ENCODE measurements at regions not wholly inside any gene's neighbourhood (a gene's known extent, or its start where the extent isn't known, plus 50 kb on each side); places are given as distances from the start of the nearest gene placed in this dataset.
"Not testable (repeated sequence)": the region's sequence is repeated elsewhere in the genome, so short reads cannot be mapped to it uniquely, and the experiment has no call there.

DNA sequence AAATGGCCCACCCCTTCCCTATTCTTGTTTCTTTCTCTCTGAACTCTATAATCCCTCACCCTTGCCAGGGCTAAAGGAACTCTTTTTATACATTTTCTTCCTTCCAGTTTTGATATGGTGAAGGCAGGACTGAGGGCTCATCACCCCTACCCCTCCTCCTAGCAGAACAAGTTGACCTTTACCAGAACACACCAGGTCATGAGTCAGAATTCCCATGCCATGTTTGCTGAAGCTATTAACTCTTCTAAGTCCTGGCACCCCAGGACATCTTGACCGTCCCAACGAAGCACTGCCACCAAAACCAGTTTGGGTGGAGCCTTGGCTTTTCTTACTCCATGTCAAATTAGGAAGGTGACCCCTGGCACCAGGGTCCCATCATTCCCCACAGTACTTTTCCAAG, 57.5 kb upstream of the DYNLT3 start:
- no peak overlapping the region for H3K27ac ChIP-seq
- peaks cover 8% of the 10 kb centered on the region for H3K4me1 ChIP-seq (replicated peaks)
- no peak for DNase-seq (ENCODE audit: low read depth in 1 of 2, low spot score in 2 of 2)
- no peaks in the 10 kb centered on the region for H3K27me3 ChIP-seq (replicated peaks)
- H3K4me3 ChIP-seq: no peak overlapping the region
- no peaks in the 10 kb centered on the region for H3K36me3 ChIP-seq
- H3K9me3 ChIP-seq (replicated peaks): no peaks in the 10 kb centered on the region

DNA sequence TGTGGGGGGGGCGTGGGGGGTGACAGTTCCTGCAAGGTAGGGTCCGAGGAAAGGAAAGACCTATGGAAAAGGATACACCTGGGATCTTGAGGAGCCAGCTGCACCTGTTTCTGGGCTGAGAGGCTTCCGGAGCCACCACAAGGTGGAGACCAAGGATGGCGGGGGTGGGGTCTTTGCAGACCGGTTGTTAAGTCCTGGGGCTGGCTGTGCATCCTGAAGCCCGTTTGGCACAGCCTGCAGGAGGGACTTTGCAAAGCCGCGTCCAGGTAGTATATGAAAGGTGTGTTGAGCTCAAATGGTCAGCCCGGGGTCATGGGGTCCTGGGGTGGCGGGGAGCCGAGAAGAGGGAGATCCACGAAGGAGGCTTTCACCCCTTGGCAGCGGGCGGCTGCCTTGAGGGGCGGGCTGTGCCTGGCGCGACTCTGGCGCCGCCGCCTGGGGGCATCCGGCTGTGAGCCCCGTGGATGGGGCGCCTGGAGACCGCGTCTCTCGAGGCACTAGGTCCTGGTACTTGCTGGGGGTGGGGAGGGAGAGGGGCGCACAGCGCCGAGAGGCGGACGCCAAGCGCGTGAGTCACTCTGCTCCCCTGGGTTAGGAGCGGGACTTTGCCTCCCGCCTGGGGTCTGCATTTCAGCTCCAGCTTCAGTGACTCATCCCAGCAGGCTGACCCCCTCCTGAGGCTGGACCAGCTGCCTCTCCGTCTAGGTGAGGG, 58.2 kb upstream of the DYNLT3 start:
- DNase-seq (ENCODE audit: low read depth in 1 of 2, low spot score in 2 of 2): peak; percentile 33 to 59
- Histone ChIP-seq H3K4me3 (peak overlapping the region; percentile 16; the same call in 1 of the 2 replicates), H3K36me3 (no peaks in the 10 kb centered on the region), H3K27ac (no peak overlapping the region), H3K9me3 (replicated peaks) (no peaks in the 10 kb centered on the region), H3K4me1 (replicated peaks) (peaks cover 8% of the 10 kb centered on the region), H3K27me3 (replicated peaks) (no peaks in the 10 kb centered on the region)

DNA sequence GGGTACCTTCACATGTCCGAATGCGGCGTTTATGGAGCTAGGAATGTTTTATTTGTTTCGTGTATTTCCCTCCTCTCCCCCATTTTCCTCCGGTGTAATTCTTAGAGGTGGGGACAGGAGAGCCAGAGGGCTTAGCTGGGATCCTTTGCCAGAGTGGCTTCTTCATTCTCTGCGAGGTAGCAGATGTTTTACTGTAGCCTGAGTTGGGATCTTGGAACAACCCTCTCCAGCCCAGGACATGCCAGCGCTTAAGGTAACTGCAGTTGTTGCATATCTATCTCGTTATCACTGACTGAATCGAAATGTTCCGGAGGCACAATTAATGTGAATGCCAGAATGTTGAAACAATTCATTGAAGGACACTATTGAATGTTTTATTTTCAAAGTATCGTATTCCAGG, 59.0 kb upstream of the DYNLT3 start:
- H3K36me3 ChIP-seq: no peaks in the 10 kb centered on the region
- no peaks in the 10 kb centered on the region for H3K9me3 ChIP-seq (replicated peaks)
- no peak overlapping the region for H3K4me3 ChIP-seq
- peaks cover 8% of the 10 kb centered on the region for H3K4me1 ChIP-seq (replicated peaks)
- H3K27ac ChIP-seq: no peak overlapping the region
- H3K27me3 ChIP-seq (replicated peaks): no peaks in the 10 kb centered on the region
- no peak for DNase-seq (ENCODE audit: low read depth in 1 of 2, low spot score in 2 of 2)

DNA sequence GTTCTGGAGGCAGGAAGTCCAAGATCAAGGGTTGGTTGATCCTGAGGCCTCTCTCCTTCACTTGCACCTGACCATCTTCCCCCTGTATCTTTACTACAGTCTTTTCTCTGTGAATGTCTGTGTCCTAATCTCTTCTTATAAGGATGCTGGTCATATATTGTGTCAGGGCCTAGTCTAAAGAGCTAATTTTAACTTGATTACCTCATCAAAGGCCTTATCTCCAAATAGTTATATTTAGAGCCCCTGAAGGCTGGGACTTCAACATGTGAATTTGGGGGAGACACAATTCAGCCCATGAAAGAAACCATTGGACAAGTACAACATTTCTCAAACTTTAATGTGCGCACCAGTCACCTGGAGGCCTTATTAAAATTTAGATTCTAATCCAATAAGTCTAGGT, 62.8 kb upstream of the DYNLT3 start:
- H3K27me3 ChIP-seq (replicated peaks): no peaks in the 10 kb centered on the region
- H3K27ac ChIP-seq: no peak overlapping the region
- peaks cover 18% of the 10 kb centered on the region for H3K4me1 ChIP-seq (replicated peaks)
- H3K9me3 ChIP-seq (replicated peaks): no peaks in the 10 kb centered on the region
- no peak for DNase-seq (ENCODE audit: low read depth in 1 of 2, low spot score in 2 of 2)
- H3K4me3 ChIP-seq: no peak overlapping the region
- H3K36me3 ChIP-seq: no peaks in the 10 kb centered on the region

DNA sequence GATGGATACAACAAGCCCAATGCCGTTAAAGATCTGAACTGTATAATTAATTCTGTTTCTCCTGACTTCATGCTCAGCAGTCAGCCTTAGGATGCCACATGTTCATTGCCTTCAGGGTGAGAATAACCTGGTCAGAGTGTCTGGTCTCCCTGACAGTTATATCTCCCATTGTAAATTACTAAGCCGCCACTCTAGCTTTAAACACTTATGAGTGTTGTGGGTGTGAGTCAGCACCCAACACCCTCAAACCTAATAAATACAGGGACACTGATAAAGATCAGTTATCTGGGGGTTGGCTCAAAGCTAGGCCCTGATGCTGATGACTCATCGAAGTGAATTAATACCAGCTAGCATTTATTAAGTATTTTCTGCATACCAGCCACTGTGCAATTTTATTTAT, 64.9 kb upstream of the DYNLT3 start:
- H3K27me3 ChIP-seq (replicated peaks): no peaks in the 10 kb centered on the region
- H3K4me1 ChIP-seq (replicated peaks): peaks cover 10% of the 10 kb centered on the region
- no peak overlapping the region for H3K27ac ChIP-seq
- no peaks in the 10 kb centered on the region for H3K36me3 ChIP-seq
- no peaks in the 10 kb centered on the region for H3K9me3 ChIP-seq (replicated peaks)
- H3K4me3 ChIP-seq: no peak overlapping the region
- peak in 1 of 2 experiments; percentile 12 for DNase-seq (ENCODE audit: low read depth in 1 of 2, low spot score in 2 of 2)

DNA sequence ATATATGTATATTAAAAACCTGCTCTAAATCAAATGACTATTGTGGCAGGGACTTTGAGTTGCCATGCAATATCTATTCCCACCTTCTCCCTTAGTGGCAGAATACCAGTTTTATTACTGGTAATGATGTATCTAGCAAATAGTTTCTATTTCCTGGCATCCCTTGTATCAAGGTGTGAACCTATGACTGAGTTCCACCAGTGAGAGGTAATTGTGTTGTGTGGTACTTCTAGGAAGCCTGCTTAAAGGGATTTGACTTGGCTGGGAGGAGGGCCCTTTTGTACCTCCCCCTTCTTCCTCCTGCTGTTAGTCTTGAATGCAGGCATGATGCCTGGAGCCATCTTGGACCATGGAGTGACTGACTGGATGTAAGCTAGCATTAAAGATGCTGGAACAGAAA, 65.4 kb upstream of the DYNLT3 start:
- H3K9me3 ChIP-seq (replicated peaks): no peaks in the 10 kb centered on the region
- peaks cover 10% of the 10 kb centered on the region for H3K4me1 ChIP-seq (replicated peaks)
- DNase-seq (ENCODE audit: low read depth in 1 of 2, low spot score in 2 of 2): no peak
- H3K4me3 ChIP-seq: no peak overlapping the region
- no peaks in the 10 kb centered on the region for H3K27me3 ChIP-seq (replicated peaks)
- H3K27ac ChIP-seq: no peak overlapping the region
- no peaks in the 10 kb centered on the region for H3K36me3 ChIP-seq

DNA sequence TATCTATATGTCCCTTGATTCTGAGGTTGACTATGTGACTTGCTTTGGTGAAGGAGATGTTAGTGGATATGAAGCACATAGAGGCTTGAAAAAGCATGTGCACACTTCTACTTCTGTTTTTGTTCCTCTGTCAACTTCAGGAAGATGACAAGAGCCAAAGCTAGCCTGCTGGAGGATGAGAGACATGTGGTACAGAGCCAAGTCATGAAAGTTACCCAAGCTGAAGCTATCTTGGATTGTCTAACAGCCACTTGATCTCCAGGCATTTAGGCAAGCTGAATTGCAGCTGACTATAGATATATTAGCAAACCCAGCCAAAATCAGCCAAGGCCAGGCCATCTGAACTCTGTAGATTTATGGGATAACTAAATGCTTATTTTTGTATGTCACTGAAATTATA, 70.8 kb upstream of the DYNLT3 start:
- no peak overlapping the region for H3K4me3 ChIP-seq
- no peaks in the 10 kb centered on the region for H3K36me3 ChIP-seq
- H3K9me3 ChIP-seq (replicated peaks): no peaks in the 10 kb centered on the region
- no peaks in the 10 kb centered on the region for H3K27me3 ChIP-seq (replicated peaks)
- H3K27ac ChIP-seq: no peak overlapping the region
- DNase-seq (ENCODE audit: low read depth in 1 of 2, low spot score in 2 of 2): no peak
- H3K4me1 ChIP-seq (replicated peaks): peaks cover 21% of the 10 kb centered on the region

DNA sequence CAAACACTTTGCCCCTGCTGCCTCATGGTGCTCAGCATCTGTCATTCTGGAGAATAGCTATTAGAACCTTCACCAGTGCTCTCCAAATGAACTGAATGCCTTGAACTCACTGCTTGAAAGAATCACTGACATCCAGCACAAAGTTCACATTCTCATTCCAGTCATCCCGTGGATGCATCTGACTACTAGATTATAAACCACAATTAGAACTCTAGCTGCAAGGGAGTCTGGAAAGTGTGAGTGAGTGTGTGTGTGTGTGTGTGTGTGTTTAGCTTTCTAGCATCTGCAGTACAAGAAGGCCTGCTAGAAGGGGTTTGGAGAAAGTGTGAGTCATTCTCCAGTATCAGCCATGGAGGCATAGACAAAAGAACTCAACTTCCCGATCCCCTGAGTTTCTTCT, 71.3 kb upstream of the DYNLT3 start:
- no peak overlapping the region for H3K4me3 ChIP-seq
- peaks cover 21% of the 10 kb centered on the region for H3K4me1 ChIP-seq (replicated peaks)
- H3K9me3 ChIP-seq (replicated peaks): no peaks in the 10 kb centered on the region
- DNase-seq (ENCODE audit: low read depth in 1 of 2, low spot score in 2 of 2): no peak
- no peaks in the 10 kb centered on the region for H3K36me3 ChIP-seq
- no peaks in the 10 kb centered on the region for H3K27me3 ChIP-seq (replicated peaks)
- H3K27ac ChIP-seq: no peak overlapping the region

DNA sequence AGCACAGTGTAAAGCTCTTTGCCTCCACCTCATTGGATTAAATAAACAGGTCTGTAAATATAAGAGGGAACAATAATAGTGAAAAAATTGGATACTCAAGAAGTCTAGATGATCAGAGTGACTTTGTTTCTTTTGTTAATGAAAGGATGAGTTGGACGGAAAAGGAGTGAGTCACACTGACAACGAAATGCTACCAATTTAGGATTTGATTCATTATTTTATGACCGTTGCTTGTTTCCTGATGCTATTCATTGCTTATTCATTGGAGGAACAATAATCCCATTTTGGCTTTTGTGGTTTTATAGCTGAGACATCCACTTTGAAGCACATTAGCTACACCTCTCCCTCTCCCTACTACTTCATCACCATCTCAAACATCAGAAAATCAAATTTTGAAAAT, 74.4 kb upstream of the DYNLT3 start:
- Histone ChIP-seq H3K36me3 (no peaks in the 10 kb centered on the region), H3K27ac (peak overlapping the region; percentile 32), H3K4me1 (replicated peaks) (peaks cover 21% of the 10 kb centered on the region), H3K9me3 (replicated peaks) (no peaks in the 10 kb centered on the region), H3K4me3 (no peak overlapping the region), H3K27me3 (replicated peaks) (no peaks in the 10 kb centered on the region)
- DNase-seq (ENCODE audit: low read depth in 1 of 2, low spot score in 2 of 2): peak in 1 of 2 experiments; percentile 58

DNA sequence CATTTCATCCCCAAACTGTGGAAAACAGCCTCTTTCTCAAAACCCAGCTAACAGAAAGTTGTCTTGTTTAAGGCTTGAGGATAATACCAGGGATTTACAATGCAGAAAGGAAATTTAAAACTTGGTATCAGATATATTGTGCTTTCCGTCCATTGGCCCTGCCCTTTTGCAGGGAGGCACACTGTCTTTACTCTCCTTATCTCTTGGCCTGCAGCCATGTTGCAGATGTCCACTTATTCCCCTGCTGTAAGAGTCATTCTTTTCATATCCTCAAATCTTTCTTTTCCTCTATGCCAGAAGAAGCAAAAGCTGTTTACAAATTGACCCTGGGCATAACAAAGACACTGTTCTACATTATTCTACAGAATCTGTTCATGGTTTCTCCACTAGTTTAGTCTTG, 75.6 kb upstream of the DYNLT3 start:
- DNase-seq (ENCODE audit: low read depth in 1 of 2, low spot score in 2 of 2): no peak
- Histone ChIP-seq H3K4me3 (no peak overlapping the region), H3K36me3 (no peaks in the 10 kb centered on the region), H3K9me3 (replicated peaks) (no peaks in the 10 kb centered on the region), H3K27ac (no peak overlapping the region), H3K27me3 (replicated peaks) (no peaks in the 10 kb centered on the region), H3K4me1 (replicated peaks) (peaks cover 21% of the 10 kb centered on the region)

DNA sequence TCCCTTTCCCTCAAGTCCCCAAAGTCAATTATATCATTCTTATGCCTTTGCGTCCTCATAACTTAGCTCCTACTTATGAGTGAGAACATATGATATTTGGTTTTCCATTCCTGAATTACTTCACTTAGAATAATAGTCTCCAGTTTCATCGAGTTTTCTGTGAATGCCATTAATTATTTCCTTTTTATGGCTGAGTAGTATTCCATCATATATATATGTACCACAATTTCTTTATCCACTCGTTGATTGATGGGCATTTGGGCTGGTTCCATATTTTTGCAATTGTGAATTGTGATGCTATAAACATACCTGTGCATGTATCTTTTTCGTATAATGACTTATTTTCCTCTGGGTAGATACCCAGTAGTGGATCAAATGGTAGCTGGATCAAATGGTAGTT, 78.4 kb upstream of the DYNLT3 start:
- H3K27me3 ChIP-seq (replicated peaks); H3K4me3 ChIP-seq; H3K36me3 ChIP-seq; H3K27ac ChIP-seq; DNase-seq (ENCODE audit: low read depth in 1 of 2, low spot score in 2 of 2); H3K9me3 ChIP-seq (replicated peaks): not testable (repeated sequence)
- H3K4me1 ChIP-seq (replicated peaks): peaks cover 21% of the 10 kb centered on the region

DNA sequence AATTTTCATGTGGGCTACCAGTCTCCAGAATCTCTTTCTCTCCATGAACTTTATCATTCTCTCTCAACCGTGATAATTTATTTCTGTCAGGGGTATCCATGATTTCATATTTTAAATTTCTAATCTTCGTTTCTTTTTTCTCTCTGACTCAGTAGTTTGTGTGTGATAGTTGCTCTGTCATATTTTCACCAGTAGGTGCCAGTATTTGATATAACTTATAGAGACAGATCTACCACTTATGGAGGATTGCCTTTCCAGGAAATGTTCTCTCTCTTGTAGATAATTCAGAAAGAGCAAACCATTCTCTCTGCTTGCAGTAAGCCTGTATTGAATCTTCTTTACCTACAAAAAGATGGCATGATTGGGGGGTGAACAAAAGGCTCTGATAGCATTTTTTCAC, 79.3 kb upstream of the DYNLT3 start:
- no peaks in the 10 kb centered on the region for H3K36me3 ChIP-seq
- no peaks in the 10 kb centered on the region for H3K9me3 ChIP-seq (replicated peaks)
- peaks cover 14% of the 10 kb centered on the region for H3K4me1 ChIP-seq (replicated peaks)
- DNase-seq (ENCODE audit: low read depth in 1 of 2, low spot score in 2 of 2): peak in 1 of 2 experiments; percentile 11
- H3K27ac ChIP-seq: no peak overlapping the region
- no peak overlapping the region for H3K4me3 ChIP-seq
- no peaks in the 10 kb centered on the region for H3K27me3 ChIP-seq (replicated peaks)

DNA sequence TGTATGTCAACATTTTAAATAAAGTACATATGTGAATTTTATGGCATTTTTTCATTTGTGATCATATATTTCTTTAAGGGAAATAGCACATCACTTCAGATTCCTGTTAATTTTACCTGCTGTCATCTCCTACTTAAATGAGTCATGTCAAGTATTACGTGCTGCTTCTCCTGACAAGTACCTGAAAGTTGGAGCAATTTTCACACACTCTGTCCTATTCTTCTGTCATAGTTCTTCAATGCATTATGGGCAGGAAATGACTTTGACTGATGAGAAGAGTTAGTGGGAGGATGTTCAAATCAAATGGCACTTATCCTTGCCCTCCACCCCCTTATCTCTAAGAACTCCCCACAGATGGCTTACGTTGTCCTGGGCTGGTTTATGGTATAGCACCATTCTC, 64.2 kb upstream of the SYTL5 start:
- Histone ChIP-seq H3K27ac (no peak overlapping the region), H3K27me3 (replicated peaks) (no peaks in the 10 kb centered on the region), H3K9me3 (replicated peaks) (no peaks in the 10 kb centered on the region), H3K4me3 (no peak overlapping the region), H3K4me1 (replicated peaks) (no peaks in the 10 kb centered on the region), H3K36me3 (no peaks in the 10 kb centered on the region)
- no peak for DNase-seq (ENCODE audit: low read depth in 1 of 2, low spot score in 2 of 2)

DNA sequence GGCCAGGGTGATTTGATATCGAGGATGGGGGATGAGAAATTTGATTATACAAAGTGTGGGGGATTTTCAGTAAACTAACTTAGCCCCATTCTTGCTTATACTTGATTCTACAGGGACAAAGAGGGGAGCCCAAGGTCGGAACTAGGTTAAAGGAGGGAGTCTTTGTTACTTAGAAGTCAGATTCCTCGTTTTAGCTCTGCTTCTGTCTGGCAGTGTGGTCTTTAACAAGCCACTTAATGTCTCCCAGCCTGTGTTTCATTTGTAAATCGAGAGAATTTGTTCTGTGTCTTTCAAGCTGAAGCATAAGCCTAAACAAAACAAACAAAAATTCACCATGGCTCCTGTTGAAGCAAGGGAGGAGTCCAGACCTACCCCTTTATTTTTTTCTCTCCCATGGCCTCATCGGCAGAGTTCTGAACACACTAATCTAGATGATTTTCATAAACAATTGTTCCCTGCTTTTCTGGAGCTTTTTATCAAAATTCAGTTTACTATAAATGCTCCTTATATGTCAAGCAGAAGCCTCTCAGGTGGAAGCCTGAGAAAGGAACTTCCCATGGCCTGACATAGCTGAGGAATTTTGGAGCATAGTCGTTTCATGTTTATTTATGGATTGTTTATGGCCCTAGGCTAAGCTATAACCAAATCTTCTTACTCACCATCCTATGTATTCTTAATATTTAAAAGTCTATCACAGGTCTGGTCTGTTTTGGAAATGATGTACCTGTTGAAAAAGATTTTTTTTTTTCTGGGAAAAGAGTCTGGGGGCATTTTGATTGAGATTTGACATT, 62.6 kb upstream of the SYTL5 start:
- Histone ChIP-seq H3K9me3 (replicated peaks) (no peaks in the 10 kb centered on the region), H3K4me3 (no peak overlapping the region), H3K36me3 (no peaks in the 10 kb centered on the region), H3K27me3 (replicated peaks) (no peaks in the 10 kb centered on the region), H3K27ac (no peak overlapping the region), H3K4me1 (replicated peaks) (no peaks in the 10 kb centered on the region)
- no peak for DNase-seq (ENCODE audit: low read depth in 1 of 2, low spot score in 2 of 2)

All from SJSA1 (cell line).